HFFc6 (cell line): ENCODE measurements at regions not wholly inside any gene's neighbourhood (a gene's known extent, or its start where the extent isn't known, plus 50 kb on each side); places are given as distances from the start of the nearest gene placed in this dataset.

ENCODE experiments used
- DNase-seq: peaks from one replicate; pipeline ENCODE4 v3.0.0-alpha.2; 2018
- H3K27ac Mint-ChIP-seq: 2 replicates; pipeline ENCODE4 v1.8.0; 2020; ENCODE audit warnings: mild to moderate bottlenecking, mixed read lengths
- H3K27me3 Mint-ChIP-seq: 2 replicates; pipeline ENCODE4 v1.8.0; 2021; ENCODE audit warnings: mild to moderate bottlenecking, moderate library complexity, mixed read lengths; ENCODE audit not compliant: insufficient read depth
- H3K36me3 Mint-ChIP-seq: 2 replicates; pipeline ENCODE4 v1.8.0; 2021; ENCODE audit warnings: low read depth, mixed read lengths
- H3K4me1 Mint-ChIP-seq: 2 replicates; pipeline ENCODE4 v1.8.0; 2020; ENCODE audit warnings: low read depth, mixed read lengths
- H3K4me3 Mint-ChIP-seq: 2 replicates; pipeline ENCODE4 v1.8.0; 2020; ENCODE audit warnings: mild to moderate bottlenecking, moderate library complexity, mixed read lengths
- H3K9me3 Mint-ChIP-seq: 2 replicates; pipeline ENCODE4 v1.8.0; 2020; ENCODE audit warnings: mild to moderate bottlenecking, mixed read lengths
- TF ChIP-seq, protein P1 (sequence below): fragments of 200-600 bp; sonication (generic); IDR thresholded peaks from 2 replicates; pipeline ENCODE4 v1.5.0; 2021; ENCODE audit warnings: antibody characterized with exemption, mild to moderate bottlenecking

GRCh38 chr5:104355350-104355749 lies 792.8 kb upstream of the NUDT12 start:
- H3K4me3 Mint-ChIP-seq, result no peak overlapping the region
- H3K27ac Mint-ChIP-seq, result no peak overlapping the region

DNA sequence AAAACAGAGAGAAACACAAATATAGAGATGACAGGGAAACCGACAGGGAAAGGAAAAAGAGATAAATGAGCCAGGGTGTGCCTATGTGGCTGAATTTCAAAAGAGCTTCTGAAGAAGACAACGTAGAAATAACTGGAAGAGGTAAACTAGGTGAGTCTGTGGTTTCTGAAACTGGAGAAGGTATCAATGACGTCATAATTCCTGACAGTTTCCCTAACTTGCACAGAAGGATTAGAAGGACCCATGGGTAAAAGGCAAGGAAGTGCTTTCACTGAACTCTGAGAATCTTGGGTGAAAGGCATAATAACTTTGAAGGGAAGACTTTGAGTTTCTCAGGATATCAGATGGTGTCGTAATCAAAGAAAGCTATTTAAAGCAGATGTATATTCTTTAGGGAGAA lies 790.8 kb upstream of the NUDT12 start:
- TF ChIP-seq, protein P1, sequence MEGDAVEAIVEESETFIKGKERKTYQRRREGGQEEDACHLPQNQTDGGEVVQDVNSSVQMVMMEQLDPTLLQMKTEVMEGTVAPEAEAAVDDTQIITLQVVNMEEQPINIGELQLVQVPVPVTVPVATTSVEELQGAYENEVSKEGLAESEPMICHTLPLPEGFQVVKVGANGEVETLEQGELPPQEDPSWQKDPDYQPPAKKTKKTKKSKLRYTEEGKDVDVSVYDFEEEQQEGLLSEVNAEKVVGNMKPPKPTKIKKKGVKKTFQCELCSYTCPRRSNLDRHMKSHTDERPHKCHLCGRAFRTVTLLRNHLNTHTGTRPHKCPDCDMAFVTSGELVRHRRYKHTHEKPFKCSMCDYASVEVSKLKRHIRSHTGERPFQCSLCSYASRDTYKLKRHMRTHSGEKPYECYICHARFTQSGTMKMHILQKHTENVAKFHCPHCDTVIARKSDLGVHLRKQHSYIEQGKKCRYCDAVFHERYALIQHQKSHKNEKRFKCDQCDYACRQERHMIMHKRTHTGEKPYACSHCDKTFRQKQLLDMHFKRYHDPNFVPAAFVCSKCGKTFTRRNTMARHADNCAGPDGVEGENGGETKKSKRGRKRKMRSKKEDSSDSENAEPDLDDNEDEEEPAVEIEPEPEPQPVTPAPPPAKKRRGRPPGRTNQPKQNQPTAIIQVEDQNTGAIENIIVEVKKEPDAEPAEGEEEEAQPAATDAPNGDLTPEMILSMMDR, result no peak
- no peak for DNase-seq
- Mint-ChIP-seq H3K4me1 (no peaks in the 10 kb centered on the region), H3K9me3 (peaks cover 14% of the 10 kb centered on the region), H3K4me3 (no peak overlapping the region), H3K36me3 (no peaks in the 10 kb centered on the region), H3K27me3 (no peaks in the 10 kb centered on the region), H3K27ac (no peak overlapping the region)

More at GRCh38 chr5:104355350-104355749, 792.8 kb upstream of the NUDT12 start:
- H3K4me1 Mint-ChIP-seq, result no peaks in the 10 kb centered on the region
- H3K27me3 Mint-ChIP-seq, result no peaks in the 10 kb centered on the region
- no peaks in the 10 kb centered on the region for H3K36me3 Mint-ChIP-seq
- TF ChIP-seq, protein P1, result no peak
- no peak for DNase-seq
- H3K9me3 Mint-ChIP-seq, result peaks cover 8% of the 10 kb centered on the region

- no peak overlapping the region for H3K4me3 Mint-ChIP-seq
- no peak overlapping the region for H3K27ac Mint-ChIP-seq
- no peak for DNase-seq
- no peaks in the 10 kb centered on the region for H3K27me3 Mint-ChIP-seq
- H3K4me1 Mint-ChIP-seq, result no peaks in the 10 kb centered on the region
- no peaks in the 10 kb centered on the region for H3K36me3 Mint-ChIP-seq
- H3K9me3 Mint-ChIP-seq, result peaks cover 14% of the 10 kb centered on the region
- TF ChIP-seq, protein P1, result no peak
Observed at GRCh38 chr5:104352954-104353353, 790.4 kb upstream of the NUDT12 start.

- Mint-ChIP-seq H3K36me3 (no peaks in the 10 kb centered on the region), H3K27ac (no peak overlapping the region), H3K4me3 (no peak overlapping the region), H3K4me1 (no peaks in the 10 kb centered on the region), H3K9me3 (peaks cover 35% of the 10 kb centered on the region), H3K27me3 (no peaks in the 10 kb centered on the region; the same call in 1 of the 2 replicates)
- DNase-seq, result no peak
- TF ChIP-seq, protein P1, result no peak
Observed at GRCh38 chr5:104347119-104347708, 784.6 kb upstream of the NUDT12 start.

GRCh38 chr5:104345222-104346016 lies 782.8 kb upstream of the NUDT12 start:
- no peak for DNase-seq
- H3K36me3 Mint-ChIP-seq, result no peaks in the 10 kb centered on the region
- TF ChIP-seq, protein P1, result no peak
- no peaks in the 10 kb centered on the region for H3K4me1 Mint-ChIP-seq
- no peak overlapping the region for H3K27ac Mint-ChIP-seq
- no peak overlapping the region for H3K4me3 Mint-ChIP-seq
- H3K27me3 Mint-ChIP-seq, result no peaks in the 10 kb centered on the region; the same call in 1 of the 2 replicates
- H3K9me3 Mint-ChIP-seq, result peaks cover 33% of the 10 kb centered on the region
